A673 (cell line): ENCODE measurements at regions not wholly inside any gene's neighbourhood (a gene's known extent, or its start where the extent isn't known, plus 50 kb on each side); places are given as distances from the start of the nearest gene placed in this dataset.

Source experiments
- EZH2 ChIP-seq: fragments of 200-600 bp; sonication (generic); IDR thresholded peaks from 2 replicates; pipeline ENCODE4 v1.6.1; 2017; ENCODE audit warnings: borderline replicate concordance, low read depth, mild to moderate bottlenecking, mixed read lengths, antibody characterized with exemption, low read length; ENCODE audit not compliant: poor library complexity, severe bottlenecking
- TF ChIP-seq, protein P1 (sequence below): fragments of 300-800, 200-600 bp; sonication (generic); conservative IDR thresholded peaks from 2 replicates; pipeline ENCODE4 v1.5.1; 2017; ENCODE audit warnings: low read depth, mild to moderate bottlenecking, antibody characterized with exemption, low read length, moderate library complexity, mixed read lengths

DNA sequence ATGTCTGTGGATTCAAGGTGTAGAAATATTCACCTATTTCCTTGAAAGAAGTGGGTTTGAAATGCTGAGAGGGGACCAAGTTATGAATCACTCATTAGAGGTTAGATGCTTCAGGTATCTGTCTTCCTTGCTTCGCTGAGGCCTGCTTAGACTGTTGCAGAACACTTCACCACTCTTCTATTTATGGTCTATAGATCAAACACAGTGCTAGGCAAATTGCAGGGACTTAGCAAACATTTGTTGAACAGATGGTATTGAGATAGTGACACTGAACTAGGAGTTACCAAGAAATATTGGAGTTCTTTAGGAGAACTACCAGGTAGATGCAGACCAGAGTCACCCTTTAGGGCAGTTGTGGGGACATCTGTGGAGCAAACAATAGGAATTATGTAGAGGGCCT lies 123.8 kb downstream of the RFPL4B start:
- TF ChIP-seq, protein P1, sequence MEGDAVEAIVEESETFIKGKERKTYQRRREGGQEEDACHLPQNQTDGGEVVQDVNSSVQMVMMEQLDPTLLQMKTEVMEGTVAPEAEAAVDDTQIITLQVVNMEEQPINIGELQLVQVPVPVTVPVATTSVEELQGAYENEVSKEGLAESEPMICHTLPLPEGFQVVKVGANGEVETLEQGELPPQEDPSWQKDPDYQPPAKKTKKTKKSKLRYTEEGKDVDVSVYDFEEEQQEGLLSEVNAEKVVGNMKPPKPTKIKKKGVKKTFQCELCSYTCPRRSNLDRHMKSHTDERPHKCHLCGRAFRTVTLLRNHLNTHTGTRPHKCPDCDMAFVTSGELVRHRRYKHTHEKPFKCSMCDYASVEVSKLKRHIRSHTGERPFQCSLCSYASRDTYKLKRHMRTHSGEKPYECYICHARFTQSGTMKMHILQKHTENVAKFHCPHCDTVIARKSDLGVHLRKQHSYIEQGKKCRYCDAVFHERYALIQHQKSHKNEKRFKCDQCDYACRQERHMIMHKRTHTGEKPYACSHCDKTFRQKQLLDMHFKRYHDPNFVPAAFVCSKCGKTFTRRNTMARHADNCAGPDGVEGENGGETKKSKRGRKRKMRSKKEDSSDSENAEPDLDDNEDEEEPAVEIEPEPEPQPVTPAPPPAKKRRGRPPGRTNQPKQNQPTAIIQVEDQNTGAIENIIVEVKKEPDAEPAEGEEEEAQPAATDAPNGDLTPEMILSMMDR: no peak
- no peak for TF ChIP-seq EZH2
